ENCODE measurements at regions not wholly inside any gene's neighbourhood (a gene's known extent, or its start where the extent isn't known, plus 50 kb on each side); places are given as distances from the start of the nearest gene placed in this dataset.

DNA sequence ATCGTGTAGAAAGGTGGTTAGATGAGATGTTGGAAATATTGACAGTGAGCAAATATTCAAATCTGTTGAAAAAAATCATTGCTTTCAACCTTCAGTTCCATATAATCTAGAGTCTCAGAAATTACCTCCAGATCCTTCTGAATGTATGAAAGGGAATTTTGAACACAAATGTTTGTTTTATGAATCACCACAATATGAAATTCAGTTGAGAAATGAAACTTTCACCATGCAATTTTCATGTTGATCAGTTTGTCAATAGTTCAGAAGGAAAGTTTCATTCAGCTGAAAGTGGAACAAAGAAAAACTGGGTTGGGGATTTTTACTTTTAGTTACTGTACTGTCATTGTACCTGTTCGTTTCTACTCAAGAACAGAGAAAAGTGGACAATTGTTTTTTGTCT, 953.6 kb downstream of the SLC6A15 start:
- TF ChIP-seq TCF4 (CRISPR knock-in tag; IDR thresholded peaks at IDR 0.05; ENCODE audit: borderline replicate concordance) (no peak), ISL1 (CRISPR knock-in tag; IDR thresholded peaks at IDR 0.05) (no peak), ZNF8 (CRISPR knock-in tag; IDR thresholded peaks at IDR 0.05) (no peak), CSDC2 (CRISPR knock-in tag; IDR thresholded peaks at IDR 0.05) (no peak), ZNF565 (CRISPR knock-in tag; conservative IDR thresholded peaks at IDR 0.05; ENCODE audit: low read depth) (no peak), ZFP3 (CRISPR knock-in tag; IDR thresholded peaks at IDR 0.05) (no peak)

Data from SK-N-SH treated with all-trans-retinoic acid at 6 μM for 48 hours (cell line).